Activated CD4-positive, alpha-beta memory T cell treated with anti-CD3 and anti-CD28 coated beads for 36 hours (primary cell): ENCODE measurements at regions not wholly inside any gene's neighbourhood (a gene's known extent, or its start where the extent isn't known, plus 50 kb on each side); places are given as distances from the start of the nearest gene placed in this dataset.

Source experiments
- CTCF ChIA-PET: fragments of 350-600 bp; sonication (Branson Sonifier 250); formaldehyde crosslinking; loops from one replicate; lab custom pipeline; 2021; ENCODE audit warnings: antibody characterized with exemption, inconsistent platforms; lab: Charles Lee
- POLR2A ChIA-PET: fragments of 350-600 bp; sonication (Branson Sonifier 250); formaldehyde crosslinking; loops from one replicate; lab custom pipeline; 2021; ENCODE audit warnings: antibody characterized with exemption; lab: Charles Lee
- DNase-seq: peaks from one replicate; pipeline ENCODE4 v3.0.0-alpha.2; 2020
- H3K27ac Mint-ChIP-seq: one replicate; pipeline ENCODE4 v1.8.0; 2021; ENCODE audit warnings: mixed read lengths
- H3K27me3 Mint-ChIP-seq: one replicate; pipeline ENCODE4 v1.8.0; 2021; ENCODE audit warnings: mixed read lengths
- H3K36me3 Mint-ChIP-seq: one replicate; pipeline ENCODE4 v1.8.0; 2021; ENCODE audit warnings: mixed read lengths
- H3K4me1 Mint-ChIP-seq: one replicate; pipeline ENCODE4 v1.8.0; 2021; ENCODE audit warnings: low read depth, mixed read lengths
- H3K4me3 Mint-ChIP-seq: one replicate; pipeline ENCODE4 v1.8.0; 2021; ENCODE audit warnings: mild to moderate bottlenecking, mixed read lengths
- H3K9me3 Mint-ChIP-seq: one replicate; pipeline ENCODE4 v1.8.0; 2021; ENCODE audit warnings: mixed read lengths
- intact Hi-C: fragments of 100-400 bp; cut with micrococcal nuclease; formaldehyde crosslinking; loops from one replicate; pipeline ENCODE4 v1.15.1; 2023

DNA sequence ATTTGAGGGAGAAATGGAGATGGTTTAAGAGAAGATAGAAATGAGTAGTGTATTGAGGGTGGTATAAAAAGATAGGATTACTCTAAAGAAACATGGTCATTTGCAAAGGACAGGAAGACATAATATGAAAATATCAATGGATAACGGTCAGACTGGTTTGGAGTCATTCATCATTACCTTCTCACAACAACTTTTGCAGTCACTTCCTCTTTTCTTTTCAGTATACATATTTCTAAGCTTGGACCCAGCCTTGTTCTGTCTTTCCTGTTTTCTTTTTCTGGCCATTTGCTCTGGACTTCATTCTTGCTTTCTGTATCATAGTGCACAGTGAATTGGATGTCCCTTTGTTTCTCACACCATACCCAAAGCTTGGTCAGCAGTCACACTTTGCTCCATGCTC lies 966.5 kb upstream of the TYRP1 start:
- no peak overlapping the region for H3K27ac Mint-ChIP-seq
- no peak for DNase-seq
- H3K4me1 Mint-ChIP-seq: no peaks in the 10 kb centered on the region
- no peaks in the 10 kb centered on the region for H3K27me3 Mint-ChIP-seq
- POLR2A ChIA-PET: no interaction called here
- intact Hi-C loops: no loop called here
- CTCF ChIA-PET: no interaction called here
- no peak overlapping the region for H3K4me3 Mint-ChIP-seq
- no peaks in the 10 kb centered on the region for H3K36me3 Mint-ChIP-seq
- H3K9me3 Mint-ChIP-seq: peaks cover 37% of the 10 kb centered on the region

DNA sequence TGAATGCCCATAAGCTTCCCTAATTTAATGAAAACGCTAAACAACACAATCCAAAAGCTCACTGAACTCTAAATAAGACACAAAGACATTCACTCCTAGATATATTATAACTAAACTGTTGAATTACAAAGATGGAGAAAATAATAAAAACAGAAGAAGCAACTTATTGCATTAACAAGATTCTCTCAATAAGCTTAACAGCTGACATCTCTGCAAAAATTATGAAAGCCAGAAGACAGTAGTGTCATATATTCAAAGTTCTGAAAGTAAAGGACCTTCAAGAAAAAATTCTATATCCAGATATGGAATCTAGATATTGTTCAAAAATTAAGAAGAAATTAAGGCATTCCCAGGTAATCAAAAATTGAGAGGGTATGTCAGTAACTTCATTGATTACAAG lies 957.8 kb upstream of the TYRP1 start:
- Mint-ChIP-seq H3K27ac (no peak overlapping the region), H3K27me3 (no peaks in the 10 kb centered on the region), H3K9me3 (peaks cover 36% of the 10 kb centered on the region), H3K36me3 (no peaks in the 10 kb centered on the region), H3K4me1 (no peaks in the 10 kb centered on the region), H3K4me3 (no peak overlapping the region)
- no peak for DNase-seq
- CTCF ChIA-PET: no interaction called here
- POLR2A ChIA-PET: no interaction called here
- intact Hi-C loops: no loop called here

DNA sequence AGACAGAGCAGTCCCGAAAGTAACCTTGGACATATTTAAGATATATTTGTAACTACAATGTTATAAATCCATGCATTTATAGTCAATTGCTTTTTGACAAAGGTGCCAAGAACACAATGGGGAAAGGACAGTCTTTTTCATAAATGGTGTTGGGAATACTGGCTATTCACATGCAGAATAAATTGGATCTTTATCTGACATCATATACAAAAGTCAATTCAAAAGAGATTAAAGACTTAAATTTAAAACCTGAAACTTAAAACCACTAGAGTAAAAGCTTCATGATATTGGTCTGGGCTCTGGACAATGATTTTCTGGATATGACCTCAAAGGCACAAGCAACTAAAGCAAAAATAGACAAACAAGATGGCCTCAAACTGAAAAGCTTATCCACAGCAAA lies 950.7 kb upstream of the TYRP1 start:
- no peak overlapping the region for H3K4me3 Mint-ChIP-seq
- intact Hi-C loops: no loop called here
- no peak overlapping the region for H3K27ac Mint-ChIP-seq
- H3K9me3 Mint-ChIP-seq: peaks cover 30% of the 10 kb centered on the region
- DNase-seq: no peak
- H3K36me3 Mint-ChIP-seq: no peaks in the 10 kb centered on the region
- no peaks in the 10 kb centered on the region for H3K4me1 Mint-ChIP-seq
- H3K27me3 Mint-ChIP-seq: no peaks in the 10 kb centered on the region
- ChIA-PET CTCF (no interaction called here), POLR2A (no interaction called here)

DNA sequence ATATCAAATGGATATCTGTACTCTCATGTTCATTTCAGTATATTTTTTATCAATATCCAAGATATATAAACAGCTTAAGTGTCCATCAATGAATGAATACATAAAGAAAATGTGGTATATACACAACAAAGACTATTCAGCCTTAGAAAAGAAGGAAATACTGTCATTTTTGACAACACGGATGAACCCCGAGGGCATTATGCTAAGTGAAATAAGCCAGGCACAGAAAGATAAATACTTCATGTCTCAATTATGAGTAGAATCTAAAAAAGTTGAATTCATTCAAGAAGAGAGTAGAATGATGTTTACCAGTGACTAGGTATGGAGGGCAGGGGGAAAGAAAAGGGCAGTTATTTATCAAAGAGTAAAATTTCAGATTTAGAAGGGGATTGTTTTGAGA lies 949.8 kb upstream of the TYRP1 start:
- CTCF ChIA-PET: no interaction called here

DNA sequence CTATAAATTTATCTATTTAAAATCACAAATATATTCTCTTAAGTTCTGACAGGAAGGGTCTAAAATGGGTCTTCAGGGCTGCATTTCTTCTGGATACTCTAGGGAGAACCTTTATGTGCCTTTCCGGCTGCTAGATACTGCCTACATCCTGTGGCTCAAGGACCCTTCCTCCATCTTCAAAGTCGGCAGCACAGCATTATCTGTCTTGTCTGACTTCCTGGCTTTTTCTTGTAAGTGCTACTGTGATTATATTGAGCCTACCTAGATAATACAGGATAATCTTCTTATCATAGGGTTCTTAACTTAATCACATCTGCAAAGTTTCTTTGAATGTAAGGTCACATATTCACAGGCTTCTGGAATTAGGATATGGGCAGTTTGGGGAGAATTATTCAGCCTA lies 943.8 kb upstream of the TYRP1 start:
- Mint-ChIP-seq H3K36me3 (no peaks in the 10 kb centered on the region), H3K4me3 (no peak overlapping the region), H3K4me1 (no peaks in the 10 kb centered on the region), H3K27me3 (no peaks in the 10 kb centered on the region), H3K9me3 (peaks cover 23% of the 10 kb centered on the region), H3K27ac (no peak overlapping the region)
- ChIA-PET CTCF (no interaction called here), POLR2A (no interaction called here)
- no peak for DNase-seq
- intact Hi-C loops: no loop called here

More for the DNA sequence above, 949.8 kb upstream of the TYRP1 start:
- no peak for DNase-seq
- H3K36me3 Mint-ChIP-seq: no peaks in the 10 kb centered on the region
- intact Hi-C loops: no loop called here
- no peak overlapping the region for H3K4me3 Mint-ChIP-seq
- H3K27me3 Mint-ChIP-seq: no peaks in the 10 kb centered on the region
- H3K4me1 Mint-ChIP-seq: no peaks in the 10 kb centered on the region
- H3K27ac Mint-ChIP-seq: no peak overlapping the region
- H3K9me3 Mint-ChIP-seq: peaks cover 27% of the 10 kb centered on the region
- POLR2A ChIA-PET: no interaction called here

DNA sequence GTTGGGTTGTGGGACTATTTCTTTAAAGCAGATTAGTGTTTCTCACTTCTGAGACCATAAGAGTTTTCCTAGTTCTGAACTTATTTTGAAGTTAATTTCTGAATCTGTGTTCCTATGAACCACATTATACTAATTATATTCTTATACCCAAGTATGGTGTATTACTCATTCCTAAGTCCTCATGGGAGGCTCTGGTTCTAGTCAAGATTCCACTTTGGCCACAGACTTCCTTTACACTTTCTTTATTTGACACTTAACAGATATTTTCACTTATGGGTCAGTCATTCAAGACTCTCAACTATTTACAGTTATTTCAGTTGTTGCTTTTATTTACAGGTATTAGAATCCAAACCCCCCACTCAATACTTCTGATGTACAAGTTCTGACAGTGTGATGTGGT lies 937.2 kb upstream of the TYRP1 start:
- POLR2A ChIA-PET: no interaction called here
- no peak overlapping the region for H3K27ac Mint-ChIP-seq
- CTCF ChIA-PET: no interaction called here
- no peaks in the 10 kb centered on the region for H3K27me3 Mint-ChIP-seq
- H3K4me3 Mint-ChIP-seq: no peak overlapping the region
- peaks cover 13% of the 10 kb centered on the region for H3K9me3 Mint-ChIP-seq
- no peaks in the 10 kb centered on the region for H3K4me1 Mint-ChIP-seq
- intact Hi-C loops: no loop called here
- H3K36me3 Mint-ChIP-seq: no peaks in the 10 kb centered on the region
- no peak for DNase-seq

DNA sequence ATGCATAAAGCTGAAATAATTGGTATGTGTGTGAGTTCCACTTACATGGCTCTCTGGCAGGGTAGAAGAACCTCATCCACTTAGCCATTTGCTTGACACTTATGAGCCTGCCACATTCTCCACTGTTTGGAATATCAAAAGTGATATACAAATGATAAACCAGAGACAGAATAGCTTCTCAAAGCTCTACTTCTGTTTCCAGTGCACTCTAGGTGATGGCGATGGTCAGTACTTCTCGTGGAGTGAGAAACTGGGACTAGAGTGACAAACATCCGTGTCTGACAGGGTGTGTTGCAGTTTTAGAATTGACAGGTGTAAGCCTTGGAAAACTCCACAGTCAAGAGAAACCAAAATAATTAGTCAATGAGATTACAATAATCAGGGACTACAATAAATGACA lies 935.8 kb upstream of the TYRP1 start:
- intact Hi-C loops: no loop called here
- Mint-ChIP-seq H3K27ac (no peak overlapping the region), H3K4me1 (no peaks in the 10 kb centered on the region), H3K9me3 (peaks cover 8% of the 10 kb centered on the region), H3K4me3 (no peak overlapping the region), H3K27me3 (no peaks in the 10 kb centered on the region), H3K36me3 (no peaks in the 10 kb centered on the region)
- no peak for DNase-seq
- ChIA-PET POLR2A (no interaction called here), CTCF (no interaction called here)

DNA sequence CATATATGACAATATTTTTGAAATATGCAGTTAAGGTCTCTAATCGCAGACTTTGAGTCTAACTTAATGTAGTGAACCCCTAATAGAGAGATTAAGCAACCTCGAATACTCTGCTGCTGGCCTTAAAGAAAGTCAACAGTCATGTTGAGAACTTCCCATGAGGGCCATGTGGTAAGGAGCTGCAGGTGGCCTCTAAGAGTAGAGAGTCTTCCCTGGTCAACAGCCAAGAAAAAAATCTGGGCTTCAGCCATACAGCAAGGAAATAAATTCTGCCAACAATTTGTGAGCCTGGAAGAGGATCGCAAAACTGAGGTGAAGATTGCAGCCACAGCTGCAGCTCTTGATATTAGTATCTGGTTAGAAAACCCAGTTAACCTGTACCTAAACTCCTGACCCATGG lies 935.2 kb upstream of the TYRP1 start:
- Mint-ChIP-seq H3K9me3 (peaks cover 5% of the 10 kb centered on the region), H3K4me1 (no peaks in the 10 kb centered on the region), H3K36me3 (no peaks in the 10 kb centered on the region), H3K27me3 (no peaks in the 10 kb centered on the region), H3K4me3 (no peak overlapping the region), H3K27ac (no peak overlapping the region)
- DNase-seq: no peak
- intact Hi-C loops: no loop called here
- ChIA-PET POLR2A (no interaction called here), CTCF (no interaction called here)

DNA sequence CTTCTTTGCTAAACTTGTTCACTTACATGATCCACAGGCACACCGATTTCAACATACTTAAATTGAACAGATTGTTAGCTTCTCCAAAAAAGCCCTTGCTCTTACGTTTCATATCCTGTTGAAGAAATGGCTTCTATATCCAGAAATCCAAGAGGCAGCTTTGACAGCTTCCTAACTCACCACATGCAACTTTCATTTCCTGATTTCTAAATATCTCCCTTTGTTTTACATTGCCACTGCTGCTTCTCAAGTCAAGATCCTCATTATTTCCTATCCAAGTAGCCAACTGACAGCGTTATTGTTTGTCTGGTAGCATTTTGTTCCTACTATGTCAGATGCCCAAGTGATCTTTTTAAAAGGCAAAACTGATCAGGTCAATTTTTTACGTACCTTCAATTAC lies 913.2 kb upstream of the TYRP1 start:
- H3K27me3 Mint-ChIP-seq: no peaks in the 10 kb centered on the region
- CTCF ChIA-PET: no interaction called here
- no peaks in the 10 kb centered on the region for H3K36me3 Mint-ChIP-seq
- H3K4me3 Mint-ChIP-seq: no peak overlapping the region
- no peak for DNase-seq
- peaks cover 20% of the 10 kb centered on the region for H3K9me3 Mint-ChIP-seq
- H3K27ac Mint-ChIP-seq: no peak overlapping the region
- no peaks in the 10 kb centered on the region for H3K4me1 Mint-ChIP-seq
- intact Hi-C loops: no loop called here
- POLR2A ChIA-PET: no interaction called here

DNA sequence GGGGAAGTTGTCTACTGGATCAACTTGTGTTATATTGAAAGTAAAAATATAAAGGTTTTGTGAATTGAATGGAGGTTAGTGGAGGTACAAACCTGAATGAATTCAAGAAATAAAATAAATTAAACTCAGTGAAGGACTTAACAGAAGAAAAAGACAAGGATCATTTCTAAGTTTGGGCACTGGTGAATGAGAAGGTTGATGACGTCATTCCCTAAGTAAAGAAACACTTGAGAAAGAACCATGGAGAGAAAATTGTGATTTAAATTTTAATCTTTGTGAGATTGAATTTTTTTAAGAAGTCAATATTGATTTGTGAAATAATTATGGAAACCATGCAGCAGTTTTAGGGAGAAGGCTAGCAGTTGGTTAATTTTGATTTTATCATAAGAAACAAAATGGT lies 900.3 kb upstream of the TYRP1 start:
- H3K27me3 Mint-ChIP-seq: no peaks in the 10 kb centered on the region
- POLR2A ChIA-PET: no interaction called here
- no peak overlapping the region for H3K4me3 Mint-ChIP-seq
- no peaks in the 10 kb centered on the region for H3K36me3 Mint-ChIP-seq
- CTCF ChIA-PET: no interaction called here
- intact Hi-C loops: no loop called here
- H3K27ac Mint-ChIP-seq: no peak overlapping the region
- no peaks in the 10 kb centered on the region for H3K4me1 Mint-ChIP-seq
- H3K9me3 Mint-ChIP-seq: peaks cover 18% of the 10 kb centered on the region
- no peak for DNase-seq

DNA sequence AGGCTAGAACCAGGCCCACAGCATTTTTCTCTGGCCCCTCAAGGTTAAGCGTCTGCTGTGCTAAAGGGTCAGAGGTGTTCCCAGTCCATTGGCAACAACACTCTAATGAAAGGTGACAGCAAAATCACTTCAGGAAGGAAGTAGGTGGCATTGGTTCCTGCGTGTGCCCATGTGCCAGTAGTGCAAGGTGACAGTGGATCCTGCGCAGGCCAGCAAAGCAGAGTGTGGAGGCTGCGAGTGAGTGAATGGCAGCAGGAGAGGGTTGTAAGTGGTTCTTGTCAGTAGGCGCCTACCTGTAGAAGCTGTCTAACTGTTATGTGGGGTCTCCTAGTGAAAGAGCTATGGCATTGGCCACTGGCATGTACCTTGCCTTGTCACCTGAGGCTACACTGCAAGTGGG lies 898.2 kb upstream of the TYRP1 start:
- intact Hi-C loops: no loop called here
- Mint-ChIP-seq H3K4me1 (no peaks in the 10 kb centered on the region), H3K27me3 (no peaks in the 10 kb centered on the region), H3K36me3 (no peaks in the 10 kb centered on the region), H3K9me3 (peaks cover 27% of the 10 kb centered on the region), H3K4me3 (no peak overlapping the region), H3K27ac (no peak overlapping the region)
- CTCF ChIA-PET: no interaction called here
- POLR2A ChIA-PET: no interaction called here
- no peak for DNase-seq

DNA sequence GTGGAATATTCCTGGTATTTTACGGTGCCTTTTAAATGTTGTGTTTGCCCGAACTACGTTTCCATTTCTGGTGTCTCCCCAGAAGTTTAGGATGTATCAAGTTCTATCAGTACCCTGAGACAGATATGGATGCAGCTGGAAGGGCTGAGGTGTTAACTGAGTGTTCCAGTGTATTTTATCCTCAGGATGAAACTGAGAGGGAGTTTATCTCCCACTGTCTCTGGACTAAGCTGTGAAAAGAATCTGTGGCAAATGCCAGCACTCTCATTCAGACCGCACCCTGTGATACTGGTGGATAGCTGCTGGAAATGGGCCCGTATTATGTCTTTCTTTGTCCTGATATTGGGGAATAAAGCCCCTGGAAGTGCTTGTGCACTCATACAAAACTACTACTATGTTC lies 887.2 kb upstream of the TYRP1 start:
- Mint-ChIP-seq H3K36me3 (no peaks in the 10 kb centered on the region), H3K4me1 (no peaks in the 10 kb centered on the region), H3K4me3 (no peak overlapping the region), H3K9me3 (peaks cover 25% of the 10 kb centered on the region), H3K27me3 (no peaks in the 10 kb centered on the region), H3K27ac (no peak overlapping the region)
- intact Hi-C loops: no loop called here
- CTCF ChIA-PET: no interaction called here
- POLR2A ChIA-PET: no interaction called here
- no peak for DNase-seq

DNA sequence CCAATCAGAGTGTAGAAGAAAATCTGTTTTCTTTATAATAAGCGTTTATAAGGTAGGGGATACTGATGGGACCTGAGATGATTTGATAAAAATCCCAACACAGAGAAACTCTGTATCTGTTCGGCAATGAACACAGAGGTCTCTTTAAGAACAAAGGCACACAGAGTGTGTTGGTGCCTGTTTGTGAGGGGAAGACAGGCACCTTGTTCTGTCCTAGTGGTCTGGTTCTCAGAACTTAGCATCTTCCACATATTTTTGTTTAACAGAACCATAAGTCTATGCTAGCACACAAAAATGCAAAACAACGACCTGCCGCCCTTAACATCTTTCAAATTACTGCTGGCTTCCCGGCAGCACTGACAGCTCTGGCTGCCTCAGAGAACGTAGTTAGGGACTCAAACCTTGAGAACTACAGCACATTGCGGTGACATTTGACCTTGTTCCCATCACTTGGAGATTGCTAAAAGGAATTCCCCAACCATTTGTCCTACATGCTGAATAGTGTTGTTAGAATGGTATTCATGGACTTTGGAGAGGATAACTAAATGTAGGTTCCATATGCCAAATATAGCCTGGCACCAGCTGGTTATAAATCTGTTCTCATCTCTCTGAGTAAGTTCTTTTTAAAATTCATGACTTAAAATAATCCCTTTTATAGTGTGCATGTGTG lies 871.7 kb upstream of the TYRP1 start:
- Mint-ChIP-seq H3K9me3 (peaks cover 19% of the 10 kb centered on the region), H3K27ac (no peak overlapping the region), H3K4me1 (no peaks in the 10 kb centered on the region), H3K4me3 (no peak overlapping the region), H3K27me3 (no peaks in the 10 kb centered on the region), H3K36me3 (no peaks in the 10 kb centered on the region)
- no peak for DNase-seq
- ChIA-PET CTCF (no interaction called here), POLR2A (no interaction called here)
- intact Hi-C loops: no loop called here
